Right lobe of liver (tissue), 6 donors: ENCODE measurements at regions not wholly inside any gene's neighbourhood (a gene's known extent, or its start where the extent isn't known, plus 50 kb on each side); places are given as distances from the start of the nearest gene placed in this dataset.

Experiments
- ATAC-seq, 4 donors: fragments of 200-7000 bp; cut with Tn5 transposase; one replicate each; pipeline ENCODE4 v1.9.1; 2020; ENCODE audit warnings: mild to moderate bottlenecking in 4 of 4, moderate library complexity in 4 of 4
- DNase-seq, 3 donors: peaks; one replicate each; pipeline ENCODE4 v3.0.0-alpha.2; 2020
- H3K27ac ChIP-seq, 3 donors: fragments of 200-600 bp; one replicate each; pipeline ENCODE4 v1.8.0; 2022
- H3K27me3 ChIP-seq, 2 donors: fragments of 200-600 bp; one replicate each; pipeline ENCODE4 v1.8.0; 2022
- H3K36me3 ChIP-seq, 4 donors: fragments of 200-600 bp; sonication (generic) in 1 of 4; one replicate each; pipeline versions ENCODE4 v1.5.1 to v1.8.0; 2017 to 2022; ENCODE audit warnings: control low read depth in 1 of 4
- H3K4me1 ChIP-seq, 4 donors: fragments of 200-600 bp; sonication (generic) in 1 of 4; one replicate each; pipeline versions ENCODE4 v1.5.1 to v1.8.0; 2017 to 2022; ENCODE audit warnings: control low read depth in 1 of 4
- H3K4me3 ChIP-seq, 3 donors: fragments of 200-600 bp; one replicate each; pipeline ENCODE4 v1.8.0; 2022
- H3K9me3 ChIP-seq, 4 donors: fragments of 200-600 bp; sonication (generic) in 1 of 4; one replicate each; pipeline versions ENCODE4 v1.5.1 to v1.8.0; 2017 to 2022; ENCODE audit warnings: control low read depth in 1 of 4
- POLR2A ChIP-seq: fragments of 450-650 bp; IDR thresholded peaks from one replicate; pipeline ENCODE4 v1.6.1; 2017; ENCODE audit warnings: antibody characterized with exemption, mild to moderate bottlenecking
- WGBS: methylation state at CpG from one replicate; pipeline ENCODE4 v1.1.6; 2018; ENCODE audit warnings: low coverage, low lambda C conversion rate; ENCODE audit not compliant: insufficient coverage; ENCODE audit errors: missing lambda C conversion rate; 5-methylcytosine and 5-hydroxymethylcytosine counted together
- intact Hi-C, 2 donors: fragments of 100-400 bp; cut with DNase I; formaldehyde crosslinking; loops; one replicate each; pipeline versions ENCODE4 v1.11.2 to v1.14.1; 2022
- TF ChIP-seq, protein P1 (sequence below), 4 donors: fragments of 200-600 bp in 3 of 4; fragments of 450-650 bp in 1 of 4; IDR thresholded peaks; one replicate each; pipeline versions ENCODE4 v1.5.1 to v1.8.0; 2016 to 2022; ENCODE audit warnings: antibody characterized with exemption in 4 of 4, mild to moderate bottlenecking in 2 of 4
- donor health status: DM: no; HTN: yes; CAD: no.
- donor health status: DM: no; HTN: no; CAD: no.
- donor health status: DM: no; HTN: no; CAD: no.
- donor health status: DM: no; HTN: yes; CAD: no.
- donor health status: DM: no; HTN: yes; CAD: no.

DNA sequence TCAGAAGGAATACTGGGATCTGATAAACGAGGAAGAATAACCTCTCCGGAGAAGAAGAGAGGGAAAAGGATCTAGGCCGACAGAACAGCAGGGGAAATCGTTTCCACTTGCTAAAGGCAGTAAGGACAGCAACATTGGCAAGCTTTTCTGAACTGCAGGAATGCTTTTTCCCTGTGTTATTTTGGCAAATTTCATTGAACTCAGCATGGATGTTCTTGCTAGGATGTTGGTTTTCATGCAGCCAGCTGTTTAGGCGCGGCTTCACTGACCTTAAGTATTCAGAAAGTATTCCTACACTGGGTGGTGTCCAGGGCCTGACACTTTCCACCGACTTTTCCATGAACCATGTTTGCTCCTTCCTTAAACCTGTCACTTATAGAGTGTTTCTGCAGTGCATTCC lies 489.7 kb downstream of the CNTN3 start:
- Histone ChIP-seq H3K36me3 (no peaks in the 10 kb centered on the region), H3K27me3 (no peaks in the 10 kb centered on the region), H3K4me3 (no peak overlapping the region), H3K4me1 (no peaks in the 10 kb centered on the region), H3K27ac (no peak overlapping the region), H3K9me3 (no peaks in the 10 kb centered on the region)
- ATAC-seq = no peak
- intact Hi-C loops = no loop called here
- 38% methylated on average over 4 of the region's 7 CpGs for WGBS
- DNase-seq = no peak
- TF ChIP-seq POLR2A = no peak
- TF ChIP-seq, protein P1, sequence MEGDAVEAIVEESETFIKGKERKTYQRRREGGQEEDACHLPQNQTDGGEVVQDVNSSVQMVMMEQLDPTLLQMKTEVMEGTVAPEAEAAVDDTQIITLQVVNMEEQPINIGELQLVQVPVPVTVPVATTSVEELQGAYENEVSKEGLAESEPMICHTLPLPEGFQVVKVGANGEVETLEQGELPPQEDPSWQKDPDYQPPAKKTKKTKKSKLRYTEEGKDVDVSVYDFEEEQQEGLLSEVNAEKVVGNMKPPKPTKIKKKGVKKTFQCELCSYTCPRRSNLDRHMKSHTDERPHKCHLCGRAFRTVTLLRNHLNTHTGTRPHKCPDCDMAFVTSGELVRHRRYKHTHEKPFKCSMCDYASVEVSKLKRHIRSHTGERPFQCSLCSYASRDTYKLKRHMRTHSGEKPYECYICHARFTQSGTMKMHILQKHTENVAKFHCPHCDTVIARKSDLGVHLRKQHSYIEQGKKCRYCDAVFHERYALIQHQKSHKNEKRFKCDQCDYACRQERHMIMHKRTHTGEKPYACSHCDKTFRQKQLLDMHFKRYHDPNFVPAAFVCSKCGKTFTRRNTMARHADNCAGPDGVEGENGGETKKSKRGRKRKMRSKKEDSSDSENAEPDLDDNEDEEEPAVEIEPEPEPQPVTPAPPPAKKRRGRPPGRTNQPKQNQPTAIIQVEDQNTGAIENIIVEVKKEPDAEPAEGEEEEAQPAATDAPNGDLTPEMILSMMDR (IDR thresholded peaks at IDR 0.05) = no peak

DNA sequence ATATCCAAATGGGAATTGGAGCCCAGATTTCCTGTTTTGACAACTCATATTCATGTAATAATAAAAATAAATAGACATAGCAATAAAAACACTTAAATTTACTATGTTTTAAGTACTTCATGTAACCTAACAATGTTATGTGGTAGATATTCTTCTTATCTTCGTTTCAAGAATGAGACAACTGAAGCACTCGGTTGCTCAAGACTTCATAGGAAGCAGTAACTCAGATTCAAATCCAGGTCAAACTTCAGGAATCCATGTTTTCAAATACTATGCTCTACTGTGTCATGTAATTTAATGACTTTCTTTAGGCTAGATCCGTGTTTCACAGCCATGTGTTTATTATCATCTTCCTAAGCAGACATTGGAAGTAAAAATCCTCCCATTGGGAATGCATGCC lies 492.2 kb downstream of the CNTN3 start:
- WGBS = 46% methylated on average over 3 of the region's 3 CpGs
- intact Hi-C loops = no loop called here

GRCh38 chr3:74121761-74122160 lies 492.7 kb downstream of the CNTN3 start:
- Histone ChIP-seq H3K27me3 (no peaks in the 10 kb centered on the region), H3K27ac (no peak overlapping the region), H3K9me3 (no peaks in the 10 kb centered on the region), H3K4me1 (no peaks in the 10 kb centered on the region), H3K4me3 (no peak overlapping the region), H3K36me3 (no peaks in the 10 kb centered on the region)
- ATAC-seq (no peak), DNase-seq (no peak)
- TF ChIP-seq POLR2A = no peak
- TF ChIP-seq, protein P1 (IDR thresholded peaks at IDR 0.05) = no peak
- intact Hi-C loops = no loop called here
- 13% methylated on average over 1 of the region's 1 CpG for WGBS

More for the DNA sequence above, 492.2 kb downstream of the CNTN3 start:
- TF ChIP-seq, protein P1 (IDR thresholded peaks at IDR 0.05) = no peak
- no peak for TF ChIP-seq POLR2A
- no peaks in the 10 kb centered on the region for H3K36me3 ChIP-seq
- H3K4me1 ChIP-seq = no peaks in the 10 kb centered on the region
- H3K9me3 ChIP-seq = no peaks in the 10 kb centered on the region
- no peak overlapping the region for H3K27ac ChIP-seq
- H3K4me3 ChIP-seq = no peak overlapping the region
- DNase-seq = no peak
- no peaks in the 10 kb centered on the region for H3K27me3 ChIP-seq
- ATAC-seq = no peak

DNA sequence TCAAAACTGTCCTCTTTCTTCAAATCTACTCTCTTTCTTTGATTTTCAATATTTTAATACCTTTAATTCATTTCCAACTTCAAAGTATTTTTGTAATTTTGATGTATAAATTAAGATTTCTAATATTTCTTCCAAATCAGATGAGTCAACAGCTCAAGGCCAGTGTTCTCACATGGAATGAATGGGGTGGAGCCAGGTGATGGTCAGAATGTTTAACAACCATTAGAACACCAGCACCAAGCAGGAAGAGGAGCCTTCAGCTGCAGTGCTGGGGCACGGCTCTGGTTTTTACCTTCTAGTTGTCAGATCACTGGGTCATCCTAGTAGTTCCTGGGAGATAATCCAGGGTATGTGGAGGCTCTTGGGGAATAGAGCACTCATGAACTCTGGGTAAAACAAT lies 494.5 kb upstream of the PDZRN3 start:
- H3K36me3 ChIP-seq = no peaks in the 10 kb centered on the region
- TF ChIP-seq, protein P1 (IDR thresholded peaks at IDR 0.05) = no peak
- TF ChIP-seq POLR2A = no peak
- H3K4me3 ChIP-seq = no peak overlapping the region
- H3K27me3 ChIP-seq = no peaks in the 10 kb centered on the region
- ATAC-seq = no peak
- 29% methylated on average over 1 of the region's 1 CpG for WGBS
- H3K27ac ChIP-seq = no peak overlapping the region
- no peaks in the 10 kb centered on the region for H3K4me1 ChIP-seq
- no peak for DNase-seq
- H3K9me3 ChIP-seq = no peaks in the 10 kb centered on the region
- intact Hi-C loops = no loop called here

DNA sequence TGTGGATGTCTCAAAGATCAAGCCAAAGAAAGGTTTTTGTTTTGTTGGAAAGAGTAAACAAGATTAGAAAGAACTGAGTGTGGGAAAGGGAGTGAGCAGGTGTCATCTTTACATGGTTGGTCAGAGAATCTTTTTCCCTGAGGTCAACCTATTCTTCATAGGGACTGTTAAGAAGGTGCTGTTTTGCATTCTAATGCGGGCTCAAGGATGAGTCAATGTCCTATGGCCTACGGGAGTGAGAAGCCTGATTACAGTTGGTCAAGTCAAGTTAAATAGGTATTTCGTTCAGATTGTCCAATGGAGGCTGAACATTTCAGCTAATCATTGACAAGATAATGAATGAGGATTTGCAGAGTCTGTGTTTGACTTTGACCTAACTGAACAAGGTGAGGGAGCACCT lies 491.2 kb upstream of the PDZRN3 start:
- DNase-seq (no peak), ATAC-seq (no peak)
- TF ChIP-seq POLR2A = no peak
- TF ChIP-seq, protein P1 (IDR thresholded peaks at IDR 0.05) = no peak
- no peaks in the 10 kb centered on the region for H3K4me1 ChIP-seq
- no peaks in the 10 kb centered on the region for H3K36me3 ChIP-seq
- H3K27me3 ChIP-seq = no peaks in the 10 kb centered on the region
- intact Hi-C loops = no loop called here
- no peak overlapping the region for H3K27ac ChIP-seq
- WGBS = 44% methylated on average over 3 of the region's 3 CpGs
- no peak overlapping the region for H3K4me3 ChIP-seq
- H3K9me3 ChIP-seq = no peaks in the 10 kb centered on the region
